ENCODE measurements at regions not wholly inside any gene's neighbourhood (a gene's known extent, or its start where the extent isn't known, plus 50 kb on each side); places are given as distances from the start of the nearest gene placed in this dataset.

DNA sequence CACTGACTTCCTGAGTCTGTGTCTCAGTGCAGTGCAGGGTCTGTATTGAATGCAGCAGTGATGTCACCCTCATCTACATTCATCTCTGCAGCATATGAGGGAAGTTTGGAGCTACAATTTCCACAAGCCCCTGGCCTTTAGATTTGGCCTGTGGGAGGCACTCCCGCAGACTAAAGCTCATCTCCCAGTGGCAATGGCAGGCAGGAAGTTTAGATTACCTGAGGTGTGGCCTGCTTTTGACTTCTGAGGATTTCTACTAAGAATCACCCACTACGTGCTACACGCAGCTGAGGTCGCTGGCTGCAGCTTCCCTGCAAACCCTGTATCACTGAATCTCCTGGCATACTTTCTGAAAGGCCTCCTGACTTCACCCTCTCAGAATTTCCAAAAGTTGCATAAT, 202.2 kb upstream of the PRKD1 start:
- TF ChIP-seq CTCF (IDR thresholded peaks at IDR 0.05; ENCODE audit: insufficient read depth, low read depth, low read length) (no peak), EZH2 (IDR thresholded peaks at IDR 0.05; ENCODE audit: insufficient read depth, low read length) (no peak)

All from astrocyte (in vitro differentiated cells and primary cell).